SU-DHL-6 (cell line): ENCODE measurements at regions not wholly inside any gene's neighbourhood (a gene's known extent, or its start where the extent isn't known, plus 50 kb on each side); places are given as distances from the start of the nearest gene placed in this dataset.

Source experiments
- H2AFZ ChIP-seq: fragments of 200-600 bp; sonication (generic); 2 replicates; pipeline ENCODE4 v1.6.1; 2014; ENCODE audit warnings: low read depth, mild to moderate bottlenecking, moderate library complexity, mixed read lengths, antibody characterized with exemption, low read length; ENCODE audit not compliant: severe bottlenecking
- H3F3A ChIP-seq: fragments of 200-600 bp; shearing (Covaris generic); 2 replicates; pipeline ENCODE4 v1.6.0; 2016; ENCODE audit warnings: antibody characterized with exemption, mild to moderate bottlenecking; ENCODE audit not compliant: insufficient read depth
- H3K27ac ChIP-seq: fragments of 200-600 bp; sonication (generic); 2 replicates; pipeline ENCODE4 v1.5.1; 2016; ENCODE audit warnings: low read depth, mild to moderate bottlenecking, low read length, moderate library complexity, mixed read lengths
- H3K27me3 ChIP-seq: fragments of 200-600 bp; sonication (generic), shearing (Covaris generic); 2 replicates; pipeline ENCODE4 v1.6.0; 2014; ENCODE audit warnings: mild to moderate bottlenecking, low read length
- H3K36me3 ChIP-seq: fragments of 200-600 bp; sonication (generic); 2 replicates; pipeline ENCODE4 v1.6.1; 2014; ENCODE audit warnings: mild to moderate bottlenecking, low read length, mixed read lengths
- H3K4me2 ChIP-seq: fragments of 300-600, 200-600 bp; shearing (Covaris generic), sonication (generic); 2 replicates; pipeline ENCODE4 v1.6.0; 2014; ENCODE audit warnings: low read length, low read depth, mild to moderate bottlenecking; ENCODE audit not compliant: poor library complexity, severe bottlenecking
- H3K4me3 ChIP-seq: fragments of 200-600 bp; sonication (generic); 2 replicates; pipeline ENCODE4 v1.5.1; 2014; ENCODE audit warnings: antibody characterized with exemption, low read length, mild to moderate bottlenecking, mixed read lengths; ENCODE audit not compliant: insufficient read depth, poor library complexity, severe bottlenecking
- H3K79me2 ChIP-seq: fragments of 200-600 bp; sonication (generic); 2 replicates; pipeline ENCODE4 v1.6.1; 2014; ENCODE audit warnings: mild to moderate bottlenecking, low read length, moderate library complexity; ENCODE audit not compliant: insufficient read depth
- H3K9ac ChIP-seq: fragments of 200-600 bp; sonication (generic); 2 replicates; pipeline ENCODE4 v1.7.0; 2014; ENCODE audit warnings: mild to moderate bottlenecking, low read length
- H3K9me2 ChIP-seq: fragments of 200-600 bp; sonication (generic); replicated peaks from 2 replicates; pipeline ENCODE4 v1.6.1; 2014; ENCODE audit warnings: low read length; ENCODE audit not compliant: insufficient read depth
- H3K9me3 ChIP-seq: fragments of 200-600 bp; sonication (generic); 2 replicates; pipeline ENCODE4 v1.6.1; 2014; ENCODE audit warnings: low read length, mixed read lengths; ENCODE audit not compliant: insufficient read depth
- H4K20me1 ChIP-seq: fragments of 200-600 bp; sonication (generic); 2 replicates; pipeline ENCODE4 v1.6.1; 2014; ENCODE audit warnings: low read depth, mild to moderate bottlenecking, antibody characterized with exemption, low read length, moderate library complexity, mixed read lengths
- CTCF ChIP-seq: fragments of 200-600 bp; sonication (generic); IDR thresholded peaks from one replicate; pipeline ENCODE4 v1.5.1; 2017; ENCODE audit warnings: antibody characterized with exemption, mild to moderate bottlenecking, low read length, moderate library complexity; ENCODE audit not compliant: insufficient read depth, poor library complexity, severe bottlenecking
- EZH2phosphoT487 ChIP-seq: fragments of 200-600 bp; sonication (generic), shearing (Covaris generic); conservative IDR thresholded peaks from 2 replicates; pipeline ENCODE4 v1.6.1; 2018; ENCODE audit warnings: mild to moderate bottlenecking, antibody characterized with exemption, low read length, moderate library complexity, mixed read lengths

- Histone ChIP-seq H3K36me3 (no peaks in the 10 kb centered on the region), H3K9me2 (no peaks in the 10 kb centered on the region), H3K79me2 (no peaks in the 10 kb centered on the region), H3K27me3 (no peaks in the 10 kb centered on the region), H3F3A (no peaks in the 10 kb centered on the region), H3K9ac (no peak overlapping the region), H3K9me3 (no peaks in the 10 kb centered on the region), H3K27ac (no peak overlapping the region), H4K20me1 (no peaks in the 10 kb centered on the region), H3K4me3 (no peak overlapping the region), H2AFZ (no peak overlapping the region), H3K4me2 (no peak overlapping the region)
- TF ChIP-seq EZH2phosphoT487: no peak
- no peak for TF ChIP-seq CTCF
These were observed 127.1 kb downstream of the MRPS30 start for GRCh38 chr5:44935871-44936270.

- Histone ChIP-seq H3K4me2 (no peak overlapping the region), H2AFZ (no peak overlapping the region)
These were observed 133.8 kb downstream of the MRPS30 start for GRCh38 chr5:44942524-44943001.

GRCh38 chr5:44943647-44944046 lies 134.9 kb downstream of the MRPS30 start:
- no peaks in the 10 kb centered on the region for H3K36me3 ChIP-seq
- peaks cover 5% of the 10 kb centered on the region; the same call in 1 of the 2 replicates for H3K27me3 ChIP-seq
- TF ChIP-seq EZH2phosphoT487 (no peak), CTCF (no peak)
- no peak overlapping the region for H3K9ac ChIP-seq
- no peaks in the 10 kb centered on the region for H3K79me2 ChIP-seq
- H4K20me1 ChIP-seq: no peaks in the 10 kb centered on the region
- no peak overlapping the region for H3K4me2 ChIP-seq
- no peaks in the 10 kb centered on the region for H3K9me3 ChIP-seq
- H3F3A ChIP-seq: no peaks in the 10 kb centered on the region
- H3K27ac ChIP-seq: no peak overlapping the region
- no peak overlapping the region for H3K4me3 ChIP-seq
- H3K9me2 ChIP-seq: no peaks in the 10 kb centered on the region
- H2AFZ ChIP-seq: no peak overlapping the region

More at GRCh38 chr5:44942524-44943001, 133.8 kb downstream of the MRPS30 start:
- Histone ChIP-seq H3K9me3 (no peaks in the 10 kb centered on the region), H3K4me3 (no peak overlapping the region), H3K36me3 (no peaks in the 10 kb centered on the region), H3K9ac (no peak overlapping the region), H3K79me2 (no peaks in the 10 kb centered on the region), H3K9me2 (no peaks in the 10 kb centered on the region), H3K27ac (no peak overlapping the region), H4K20me1 (no peaks in the 10 kb centered on the region), H3K27me3 (peaks cover 3% of the 10 kb centered on the region; the same call in 1 of the 2 replicates), H3F3A (no peaks in the 10 kb centered on the region)
- no peak for TF ChIP-seq EZH2phosphoT487
- TF ChIP-seq CTCF: no peak
